ENCODE measurements at regions not wholly inside any gene's neighbourhood (a gene's known extent, or its start where the extent isn't known, plus 50 kb on each side); places are given as distances from the start of the nearest gene placed in this dataset.

GRCh38 chr4:33837043-33837838, 2407.1 kb downstream of the ARAP2 start:
- TF ChIP-seq CTCF (IDR thresholded peaks at IDR 0.05 in 4 of 5, conservative IDR thresholded peaks at IDR 0.05 in 1 of 5) (no peak), POLR2A (IDR thresholded peaks at IDR 0.05) (no peak)
